ENCODE measurements at regions not wholly inside any gene's neighbourhood (a gene's known extent, or its start where the extent isn't known, plus 50 kb on each side); places are given as distances from the start of the nearest gene placed in this dataset.

- no peak for ATAC-seq
- Mint-ChIP-seq H3K27ac (no peak overlapping the region), H3K4me1 (ENCODE audit: low read depth) (no peaks in the 10 kb centered on the region)
Measured at GRCh38 chr11:81424822-81425221, 1308.8 kb downstream of the FAM181B start.

GRCh38 chr11:81422402-81422801 lies 1311.3 kb downstream of the FAM181B start:
- Mint-ChIP-seq H3K27ac (no peak overlapping the region), H3K4me1 (ENCODE audit: low read depth) (no peaks in the 10 kb centered on the region), H3K36me3 (ENCODE audit: low read depth) (no peaks in the 10 kb centered on the region), H3K27me3 (no peaks in the 10 kb centered on the region), H3K9me3 (no peaks in the 10 kb centered on the region), H3K4me3 (no peak overlapping the region)
- TF ChIP-seq CTCF (IDR thresholded peaks at IDR 0.05), result no peak
- ChIA-PET POLR2A (no interaction called here), CTCF (no interaction called here)
- ATAC-seq, result no peak
- intact Hi-C loops (cut with micrococcal nuclease), result no loop called here
- no peak for DNase-seq

More at GRCh38 chr11:81424822-81425221, 1308.8 kb downstream of the FAM181B start:
- intact Hi-C loops (cut with micrococcal nuclease), result no loop called here
- Mint-ChIP-seq H3K27me3 (no peaks in the 10 kb centered on the region), H3K4me3 (no peak overlapping the region), H3K9me3 (peaks cover 1% of the 10 kb centered on the region), H3K36me3 (ENCODE audit: low read depth) (no peaks in the 10 kb centered on the region)
- POLR2A ChIA-PET, result no interaction called here
- DNase-seq, result no peak
- CTCF ChIA-PET, result no interaction called here
- no peak for TF ChIP-seq CTCF (IDR thresholded peaks at IDR 0.05)

GRCh38 chr11:81421251-81421860 lies 1312.3 kb downstream of the FAM181B start:
- CTCF ChIA-PET, result no interaction called here
- no peak overlapping the region for H3K4me3 Mint-ChIP-seq
- TF ChIP-seq CTCF (IDR thresholded peaks at IDR 0.05), result no peak
- no peak overlapping the region for H3K27ac Mint-ChIP-seq
- DNase-seq, result no peak
- intact Hi-C loops (cut with micrococcal nuclease), result no loop called here
- no peaks in the 10 kb centered on the region for H3K9me3 Mint-ChIP-seq
- H3K4me1 Mint-ChIP-seq (ENCODE audit: low read depth), result no peaks in the 10 kb centered on the region
- POLR2A ChIA-PET, result no interaction called here
- H3K27me3 Mint-ChIP-seq, result no peaks in the 10 kb centered on the region
- no peaks in the 10 kb centered on the region for H3K36me3 Mint-ChIP-seq (ENCODE audit: low read depth)
- ATAC-seq, result no peak

GRCh38 chr11:81420668-81421250 lies 1312.9 kb downstream of the FAM181B start:
- no peak for ATAC-seq
- Mint-ChIP-seq H3K4me3 (no peak overlapping the region), H3K4me1 (ENCODE audit: low read depth) (no peaks in the 10 kb centered on the region), H3K36me3 (ENCODE audit: low read depth) (no peaks in the 10 kb centered on the region), H3K9me3 (no peaks in the 10 kb centered on the region), H3K27ac (no peak overlapping the region), H3K27me3 (no peaks in the 10 kb centered on the region)
- no peak for TF ChIP-seq CTCF (IDR thresholded peaks at IDR 0.05)
- intact Hi-C loops (cut with micrococcal nuclease), result no loop called here
- CTCF ChIA-PET, result no interaction called here
- POLR2A ChIA-PET, result no interaction called here
- DNase-seq, result no peak

- H3K4me3 Mint-ChIP-seq, result no peak overlapping the region
- no peaks in the 10 kb centered on the region for H3K27me3 Mint-ChIP-seq
- intact Hi-C loops (cut with micrococcal nuclease), result no loop called here
- no peaks in the 10 kb centered on the region for H3K36me3 Mint-ChIP-seq (ENCODE audit: low read depth)
- ATAC-seq (no peak), DNase-seq (no peak)
- no peak overlapping the region for H3K27ac Mint-ChIP-seq
- H3K4me1 Mint-ChIP-seq (ENCODE audit: low read depth), result no peaks in the 10 kb centered on the region
- POLR2A ChIA-PET, result no interaction called here
- H3K9me3 Mint-ChIP-seq, result peaks cover 1% of the 10 kb centered on the region
- no peak for TF ChIP-seq CTCF (IDR thresholded peaks at IDR 0.05)
- CTCF ChIA-PET, result no interaction called here
Measured at GRCh38 chr11:81397316-81397715, 1336.3 kb downstream of the FAM181B start.
